ENCODE measurements at regions not wholly inside any gene's neighbourhood (a gene's known extent, or its start where the extent isn't known, plus 50 kb on each side); places are given as distances from the start of the nearest gene placed in this dataset.

DNA sequence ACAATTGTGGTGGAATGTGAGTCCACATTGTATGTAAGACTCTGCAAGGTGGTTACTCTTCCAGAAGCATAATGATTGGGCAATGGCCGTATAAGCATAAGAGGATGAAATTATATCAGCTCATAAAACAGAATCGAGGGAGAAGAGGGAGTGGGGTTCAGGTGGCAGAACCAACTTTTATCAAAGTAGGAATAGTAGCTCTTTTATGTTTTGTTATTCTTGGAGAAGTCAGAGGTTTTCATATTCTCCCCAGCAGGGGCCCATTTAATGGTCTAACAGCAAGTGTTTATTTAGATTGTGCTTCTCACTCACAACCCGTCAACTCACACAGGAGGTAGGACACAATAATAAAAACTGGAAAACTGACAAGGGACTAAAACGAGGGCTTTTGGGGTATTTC is 291.3 kb upstream of the CD180 start:
- no peak for TF ChIP-seq TAF1 (IDR thresholded peaks at IDR 0.05; ENCODE audit: low read depth, low read length)
- TF ChIP-seq POLR2A (IDR thresholded peaks at IDR 0.05; ENCODE audit: low read depth, low read length) = no peak
- no peak for TF ChIP-seq POU2F2 (IDR thresholded peaks at IDR 0.05; ENCODE audit: low read depth, low read length)
